ENCODE measurements at regions not wholly inside any gene's neighbourhood (a gene's known extent, or its start where the extent isn't known, plus 50 kb on each side); places are given as distances from the start of the nearest gene placed in this dataset.

GRCh38 chr15:66832664-66833063, 130.6 kb downstream of the SMAD6 start:
- DNase-seq (ENCODE audit: low read depth, low spot score), result no peak
- in situ Hi-C loops (cut with HindIII; ENCODE audit: low pct_unique_long_range_greater_than_20kb, low sequenced_read_pairs), result no loop called here

- no peak for DNase-seq (ENCODE audit: low read depth, low spot score)
Observed at GRCh38 chr15:66833371-66833770, 131.3 kb downstream of the SMAD6 start.

GRCh38 chr15:66833803-66834202, 131.8 kb downstream of the SMAD6 start:
- in situ Hi-C loops (cut with HindIII; ENCODE audit: low pct_unique_long_range_greater_than_20kb, low sequenced_read_pairs), result no loop called here
- no peak for DNase-seq (ENCODE audit: low read depth, low spot score)

More at GRCh38 chr15:66833371-66833770, 131.3 kb downstream of the SMAD6 start:
- in situ Hi-C loops (cut with HindIII; ENCODE audit: low pct_unique_long_range_greater_than_20kb, low sequenced_read_pairs), result no loop called here

GRCh38 chr15:66834881-66835878, 133.1 kb downstream of the SMAD6 start:
- DNase-seq (ENCODE audit: low read depth, low spot score), result peak; percentile 49
- in situ Hi-C loops (cut with HindIII; ENCODE audit: low pct_unique_long_range_greater_than_20kb, low sequenced_read_pairs), result no loop called here

- in situ Hi-C loops (cut with HindIII; ENCODE audit: low pct_unique_long_range_greater_than_20kb, low sequenced_read_pairs), result no loop called here
- DNase-seq (ENCODE audit: low read depth, low spot score), result no peak
Observed at GRCh38 chr15:66836231-66837030, 134.4 kb downstream of the SMAD6 start.

- in situ Hi-C loops (cut with HindIII; ENCODE audit: low pct_unique_long_range_greater_than_20kb, low sequenced_read_pairs), result no loop called here
- no peak for DNase-seq (ENCODE audit: low read depth, low spot score)
Observed at GRCh38 chr15:66838202-66838601, 136.2 kb downstream of the SMAD6 start.

- peak; percentile 74 for DNase-seq (ENCODE audit: low read depth, low spot score)
- in situ Hi-C loops (cut with HindIII; ENCODE audit: low pct_unique_long_range_greater_than_20kb, low sequenced_read_pairs), result no loop called here
Observed at GRCh38 chr15:66838671-66839239, 136.7 kb downstream of the SMAD6 start.

- DNase-seq (ENCODE audit: low read depth, low spot score), result no peak
- in situ Hi-C loops (cut with HindIII; ENCODE audit: low pct_unique_long_range_greater_than_20kb, low sequenced_read_pairs), result no loop called here
Observed at GRCh38 chr15:66839506-66840112, 137.6 kb downstream of the SMAD6 start.

- in situ Hi-C loops (cut with HindIII; ENCODE audit: low pct_unique_long_range_greater_than_20kb, low sequenced_read_pairs), result no loop called here
- DNase-seq (ENCODE audit: low read depth, low spot score), result no peak
Observed at GRCh38 chr15:66840615-66841390, 138.8 kb downstream of the SMAD6 start.

- peak; percentile 40 for DNase-seq (ENCODE audit: low read depth, low spot score)
Observed at GRCh38 chr15:66841953-66842681, 140.1 kb downstream of the SMAD6 start.

GRCh38 chr15:66842710-66843441, 140.8 kb downstream of the SMAD6 start:
- in situ Hi-C loops (cut with HindIII; ENCODE audit: low pct_unique_long_range_greater_than_20kb, low sequenced_read_pairs), result no loop called here
- no peak for DNase-seq (ENCODE audit: low read depth, low spot score)

More at GRCh38 chr15:66841953-66842681, 140.1 kb downstream of the SMAD6 start:
- in situ Hi-C loops (cut with HindIII; ENCODE audit: low pct_unique_long_range_greater_than_20kb, low sequenced_read_pairs), result no loop called here

- no peak for DNase-seq (ENCODE audit: low read depth, low spot score)
- in situ Hi-C loops (cut with HindIII; ENCODE audit: low pct_unique_long_range_greater_than_20kb, low sequenced_read_pairs), result no loop called here
Observed at GRCh38 chr15:66843581-66843980, 141.5 kb downstream of the SMAD6 start.

GRCh38 chr15:66844041-66844746, 142.2 kb downstream of the SMAD6 start:
- in situ Hi-C loops (cut with HindIII; ENCODE audit: low pct_unique_long_range_greater_than_20kb, low sequenced_read_pairs), result no loop called here

GRCh38 chr15:66844747-66845145, 142.7 kb downstream of the SMAD6 start:
- in situ Hi-C loops (cut with HindIII; ENCODE audit: low pct_unique_long_range_greater_than_20kb, low sequenced_read_pairs), result no loop called here
- no peak for DNase-seq (ENCODE audit: low read depth, low spot score)

More at GRCh38 chr15:66844041-66844746, 142.2 kb downstream of the SMAD6 start:
- no peak for DNase-seq (ENCODE audit: low read depth, low spot score)

- no peak for DNase-seq (ENCODE audit: low read depth, low spot score)
- in situ Hi-C loops (cut with HindIII; ENCODE audit: low pct_unique_long_range_greater_than_20kb, low sequenced_read_pairs), result no loop called here
Observed at GRCh38 chr15:66845266-66845785, 143.3 kb downstream of the SMAD6 start.

Measured in SK-MEL-5 (cell line).